K562 (cell line): ENCODE measurements at regions not wholly inside any gene's neighbourhood (a gene's known extent, or its start where the extent isn't known, plus 50 kb on each side); places are given as distances from the start of the nearest gene placed in this dataset.

Source experiments
- ARNT ChIP-seq, 2 experiments: fragments of 450-650 bp; IDR thresholded peaks; 2 replicates each; pipeline ENCODE4 v1.6.1; 2016; ENCODE audit warnings: mild to moderate bottlenecking in 1 of 2
- ATF7 ChIP-seq: fragments of 450-650 bp; IDR thresholded peaks from 2 replicates; pipeline ENCODE4 v1.7.1; 2014; ENCODE audit warnings: mild to moderate bottlenecking, moderate library complexity
- CC2D1A ChIP-seq: fragments of 450-650 bp; IDR thresholded peaks from 2 replicates; pipeline ENCODE4 v1.6.1; 2017; ENCODE audit warnings: mild to moderate bottlenecking
- CREB1 ChIP-seq, 2 experiments: sonication (generic) in 1 of 2; formaldehyde crosslinking in 1 of 2; IDR thresholded peaks; 2 replicates each; pipeline versions ENCODE4 v1.6.1 to v1.8.0; 2012 to 2022; ENCODE audit warnings: inconsistent platforms in 1 of 2, mild to moderate bottlenecking in 1 of 2, missing genetic modification reagents in 1 of 2, moderate library complexity in 1 of 2
- ESRRB ChIP-seq: fragments of 250-450 bp; sonication (Bioruptor Pico); IDR thresholded peaks from 2 replicates; pipeline ENCODE4 v1.5.0; 2020; ENCODE audit warnings: mild to moderate bottlenecking, moderate library complexity, borderline replicate concordance
- RB1 ChIP-seq: fragments of 450-650 bp; IDR thresholded peaks from 2 replicates; pipeline ENCODE4 v1.6.1; 2017; ENCODE audit warnings: low read depth, mild to moderate bottlenecking
- REST ChIP-seq, 2 experiments: fragments of 450-650 bp; formaldehyde crosslinking in 1 of 2; IDR thresholded peaks; 2 replicates each; pipeline versions ENCODE4 v1.4.0 to v1.6.1; 2014 to 2020; ENCODE audit warnings: mild to moderate bottlenecking in 2 of 2, borderline replicate concordance in 1 of 2, low read depth in 1 of 2
- RREB1 ChIP-seq: fragments of 250-450 bp; sonication (Bioruptor Pico); IDR thresholded peaks from 2 replicates; pipeline ENCODE4 v1.4.0; 2020
- SIN3A ChIP-seq, 2 experiments: fragments of 150-350 bp in 1 of 2; IDR thresholded peaks; 2 replicates each; pipeline ENCODE4 v1.6.1; 2011 to 2016; ENCODE audit warnings: borderline replicate concordance in 2 of 2, low read depth in 2 of 2, low read length in 2 of 2, mild to moderate bottlenecking in 2 of 2, moderate library complexity in 2 of 2; ENCODE audit not compliant: control insufficient read depth in 1 of 2
- SIX5 ChIP-seq, 2 experiments: IDR thresholded peaks; 2 replicates each; pipeline ENCODE4 v1.6.1; 2011; ENCODE audit warnings: low read length in 2 of 2, borderline replicate concordance in 1 of 2, low read depth in 1 of 2, mild to moderate bottlenecking in 1 of 2, moderate library complexity in 1 of 2; ENCODE audit not compliant: insufficient read depth in 1 of 2
- ZNF12 ChIP-seq: sonication (generic); formaldehyde crosslinking; IDR thresholded peaks from 2 replicates; pipeline ENCODE4 v1.4.0; 2020; ENCODE audit warnings: mild to moderate bottlenecking, missing genetic modification reagents
- ZNF133 ChIP-seq: fragments of 250-450 bp; sonication (Bioruptor Pico); IDR thresholded peaks from 2 replicates; pipeline ENCODE4 v1.4.0; 2020; ENCODE audit warnings: mild to moderate bottlenecking
- ZNF76 ChIP-seq: fragments of 250-450 bp; sonication (Bioruptor Pico); IDR thresholded peaks from 2 replicates; pipeline ENCODE4 v1.4.0; 2020; ENCODE audit warnings: mild to moderate bottlenecking, moderate library complexity, borderline replicate concordance

GRCh38 chr5:1641560-1642166 is 117.9 kb upstream of the LPCAT1 start (continued):
- TF ChIP-seq ARNT (IDR thresholded peaks at IDR 0.05): 0 out of 4 replicates have a peak, but pooled peaks of 1 of the 2 experiments have one; percentile 60
- peak; percentile 18; the same call in 1 of the 2 replicates for TF ChIP-seq ATF7
- TF ChIP-seq RREB1: no peak
- TF ChIP-seq SIX5 (IDR thresholded peaks at IDR 0.05; ENCODE audit: borderline replicate concordance in 1 of 2, insufficient read depth in 1 of 2, low read depth in 1 of 2, low read length in 2 of 2): no peak
- TF ChIP-seq RB1: 0 out of 2 replicates have a peak, but pooled peaks have one; percentile 70
- TF ChIP-seq ZNF133 (CRISPR knock-in tag): no peak
- no peak for TF ChIP-seq SIN3A (IDR thresholded peaks at IDR 0.05; ENCODE audit: borderline replicate concordance in 2 of 2, control insufficient read depth in 1 of 2, low read depth in 2 of 2, low read length in 2 of 2)
- no peak for TF ChIP-seq ESRRB
- no peak for TF ChIP-seq ZNF76 (CRISPR knock-in tag)
- TF ChIP-seq CREB1 (IDR thresholded peaks at IDR 0.05): no peak; the same call in 1 of the 2 replicates
- no peak for TF ChIP-seq CREB1 (CRISPR knock-in tag; IDR thresholded peaks at IDR 0.05)
- TF ChIP-seq ZNF12 (CRISPR knock-in tag): no peak
- peak; percentile 87 for TF ChIP-seq REST (IDR thresholded peaks at IDR 0.05; ENCODE audit: borderline replicate concordance)
- no peak for TF ChIP-seq REST (CRISPR knock-in tag; IDR thresholded peaks at IDR 0.05; ENCODE audit: low read depth)
- TF ChIP-seq CC2D1A: 0 out of 2 replicates have a peak, but pooled peaks have one; percentile 41
